ES-I3 (cell line): ENCODE measurements at regions not wholly inside any gene's neighbourhood (a gene's known extent, or its start where the extent isn't known, plus 50 kb on each side); places are given as distances from the start of the nearest gene placed in this dataset.

ENCODE experiments used
- H3K36me3 ChIP-seq: 2 replicates; pipeline ENCODE4 v1.6.1; 2013; ENCODE audit warnings: mild to moderate bottlenecking, low read length, control low read depth, moderate library complexity; ENCODE audit not compliant: insufficient read depth
- H3K4me1 ChIP-seq: 2 replicates; pipeline ENCODE4 v1.6.1; 2013; ENCODE audit warnings: mild to moderate bottlenecking, control low read depth, low read length; ENCODE audit not compliant: insufficient read depth
- H3K9ac ChIP-seq: 2 replicates; pipeline ENCODE4 v1.6.1; 2013; ENCODE audit warnings: low read depth, mild to moderate bottlenecking, low read length, moderate library complexity
- H3K9me3 ChIP-seq: 2 replicates; pipeline ENCODE4 v1.6.1; 2013; ENCODE audit warnings: mild to moderate bottlenecking, low read length, moderate library complexity; ENCODE audit not compliant: control insufficient read depth, insufficient read depth

- Histone ChIP-seq H3K4me1 (no peaks in the 10 kb centered on the region), H3K9ac (no peak overlapping the region), H3K36me3 (no peaks in the 10 kb centered on the region), H3K9me3 (peaks cover 5% of the 10 kb centered on the region; the same call in 1 of the 2 replicates)
Observed at GRCh38 chr19:30178721-30179402, 193.3 kb upstream of the ZNF536 start.

GRCh38 chr19:30180691-30181090 is 191.5 kb upstream of the ZNF536 start:
- Histone ChIP-seq H3K9ac (no peak overlapping the region), H3K9me3 (peaks cover 5% of the 10 kb centered on the region; the same call in 1 of the 2 replicates), H3K36me3 (no peaks in the 10 kb centered on the region), H3K4me1 (no peaks in the 10 kb centered on the region)

GRCh38 chr19:30183807-30184490 is 188.2 kb upstream of the ZNF536 start:
- Histone ChIP-seq H3K36me3 (no peaks in the 10 kb centered on the region), H3K9ac (no peak overlapping the region), H3K9me3 (peaks cover 5% of the 10 kb centered on the region; the same call in 1 of the 2 replicates), H3K4me1 (no peaks in the 10 kb centered on the region)

GRCh38 chr19:30202060-30202600 is 170.1 kb upstream of the ZNF536 start:
- no peaks in the 10 kb centered on the region for H3K4me1 ChIP-seq
- no peaks in the 10 kb centered on the region; the same call in 1 of the 2 replicates for H3K9me3 ChIP-seq
- H3K9ac ChIP-seq, result no peak overlapping the region
- no peaks in the 10 kb centered on the region for H3K36me3 ChIP-seq

GRCh38 chr19:30204721-30205120 is 167.5 kb upstream of the ZNF536 start:
- Histone ChIP-seq H3K36me3 (no peaks in the 10 kb centered on the region), H3K4me1 (no peaks in the 10 kb centered on the region), H3K9ac (no peak overlapping the region), H3K9me3 (no peaks in the 10 kb centered on the region)

GRCh38 chr19:30206187-30206586 is 166.0 kb upstream of the ZNF536 start:
- no peaks in the 10 kb centered on the region for H3K4me1 ChIP-seq
- H3K9me3 ChIP-seq, result no peaks in the 10 kb centered on the region
- no peak overlapping the region for H3K9ac ChIP-seq
- no peaks in the 10 kb centered on the region for H3K36me3 ChIP-seq

GRCh38 chr19:30207357-30207756 is 164.8 kb upstream of the ZNF536 start:
- H3K9ac ChIP-seq, result no peak overlapping the region
- H3K4me1 ChIP-seq, result no peaks in the 10 kb centered on the region
- no peaks in the 10 kb centered on the region for H3K9me3 ChIP-seq
- H3K36me3 ChIP-seq, result no peaks in the 10 kb centered on the region

- no peaks in the 10 kb centered on the region for H3K9me3 ChIP-seq
- H3K4me1 ChIP-seq, result no peaks in the 10 kb centered on the region
- no peak overlapping the region for H3K9ac ChIP-seq
- H3K36me3 ChIP-seq, result no peaks in the 10 kb centered on the region
Observed at GRCh38 chr19:30208436-30209060, 163.6 kb upstream of the ZNF536 start.

GRCh38 chr19:30209617-30210600 is 162.3 kb upstream of the ZNF536 start:
- Histone ChIP-seq H3K9me3 (no peaks in the 10 kb centered on the region), H3K36me3 (no peaks in the 10 kb centered on the region), H3K4me1 (no peaks in the 10 kb centered on the region), H3K9ac (no peak overlapping the region)

GRCh38 chr19:30212574-30212973 is 159.6 kb upstream of the ZNF536 start:
- no peak overlapping the region for H3K9ac ChIP-seq

GRCh38 chr19:30214651-30215051 is 157.5 kb upstream of the ZNF536 start:
- no peaks in the 10 kb centered on the region for H3K9me3 ChIP-seq
- no peaks in the 10 kb centered on the region for H3K36me3 ChIP-seq
- no peak overlapping the region; the same call in 1 of the 2 replicates for H3K9ac ChIP-seq
- H3K4me1 ChIP-seq, result no peaks in the 10 kb centered on the region

More at GRCh38 chr19:30212574-30212973, 159.6 kb upstream of the ZNF536 start:
- H3K4me1 ChIP-seq, result no peaks in the 10 kb centered on the region
- no peaks in the 10 kb centered on the region for H3K36me3 ChIP-seq
- H3K9me3 ChIP-seq, result no peaks in the 10 kb centered on the region

- Histone ChIP-seq H3K36me3 (no peaks in the 10 kb centered on the region), H3K9ac (no peak overlapping the region), H3K9me3 (no peaks in the 10 kb centered on the region), H3K4me1 (no peaks in the 10 kb centered on the region)
Observed at GRCh38 chr19:30215248-30215647, 156.9 kb upstream of the ZNF536 start.

- no peak overlapping the region for H3K9ac ChIP-seq
Observed at GRCh38 chr19:30216453-30216852, 155.7 kb upstream of the ZNF536 start.

GRCh38 chr19:30217461-30217860 is 154.7 kb upstream of the ZNF536 start:
- no peak overlapping the region for H3K9ac ChIP-seq
- no peaks in the 10 kb centered on the region for H3K36me3 ChIP-seq
- H3K9me3 ChIP-seq, result no peaks in the 10 kb centered on the region
- no peaks in the 10 kb centered on the region for H3K4me1 ChIP-seq

More at GRCh38 chr19:30216453-30216852, 155.7 kb upstream of the ZNF536 start:
- Histone ChIP-seq H3K4me1 (no peaks in the 10 kb centered on the region), H3K9me3 (no peaks in the 10 kb centered on the region), H3K36me3 (no peaks in the 10 kb centered on the region)
